ENCODE measurements at regions not wholly inside any gene's neighbourhood (a gene's known extent, or its start where the extent isn't known, plus 50 kb on each side); places are given as distances from the start of the nearest gene placed in this dataset.
"Not testable (repeated sequence)": the region's sequence is repeated elsewhere in the genome, so short reads cannot be mapped to it uniquely, and the experiment has no call there.

- intact Hi-C loops (cut with micrococcal nuclease), result no loop called here
Measured at GRCh38 chr19:31068268-31068667, 281.0 kb downstream of the TSHZ3 start.

DNA sequence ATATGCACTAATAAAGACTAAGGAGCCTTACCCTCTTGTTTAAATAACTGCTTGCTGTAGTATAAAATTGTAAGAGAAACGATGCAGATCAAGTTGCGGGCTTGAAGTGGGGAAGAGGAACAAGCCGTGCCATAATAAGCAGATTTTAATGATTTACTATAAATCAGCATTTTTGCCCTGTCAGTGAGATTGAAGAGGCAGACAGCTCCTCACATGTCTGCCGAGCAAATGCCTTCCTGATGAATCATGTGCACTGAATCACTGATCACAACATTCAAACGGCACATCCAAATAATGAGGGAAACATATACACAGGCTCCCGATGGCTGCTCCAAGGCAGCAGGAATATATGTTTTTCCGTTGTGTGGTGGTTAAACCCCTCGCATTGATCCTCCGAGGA, 282.9 kb downstream of the TSHZ3 start:
- Mint-ChIP-seq H3K27me3 (ENCODE audit: insufficient read depth) (no peaks in the 10 kb centered on the region), H3K4me1 (ENCODE audit: low read depth) (no peaks in the 10 kb centered on the region)
- intact Hi-C loops (cut with micrococcal nuclease), result no loop called here

More at GRCh38 chr19:31068268-31068667, 281.0 kb downstream of the TSHZ3 start:
- Mint-ChIP-seq H3K4me3 (no peak overlapping the region), H3K36me3 (ENCODE audit: low read depth) (no peaks in the 10 kb centered on the region), H3K9me3 (no peaks in the 10 kb centered on the region), H3K27ac (no peak overlapping the region), H3K27me3 (ENCODE audit: insufficient read depth) (peaks cover 8% of the 10 kb centered on the region), H3K4me1 (ENCODE audit: low read depth) (no peaks in the 10 kb centered on the region)
- no peak for DNase-seq (ENCODE audit: low spot score)

GRCh38 chr19:31064491-31064890, 284.7 kb downstream of the TSHZ3 start:
- H3K9me3 Mint-ChIP-seq, result peaks cover 6% of the 10 kb centered on the region
- H3K4me1 Mint-ChIP-seq (ENCODE audit: low read depth), result no peaks in the 10 kb centered on the region
- H3K4me3 Mint-ChIP-seq, result no peak overlapping the region
- DNase-seq (ENCODE audit: low spot score), result no peak
- no peaks in the 10 kb centered on the region for H3K27me3 Mint-ChIP-seq (ENCODE audit: insufficient read depth)
- no peaks in the 10 kb centered on the region for H3K36me3 Mint-ChIP-seq (ENCODE audit: low read depth)
- no peak overlapping the region for H3K27ac Mint-ChIP-seq
- intact Hi-C loops (cut with micrococcal nuclease), result no loop called here

More for the DNA sequence above, 282.9 kb downstream of the TSHZ3 start:
- DNase-seq (ENCODE audit: low spot score), result no peak
- Mint-ChIP-seq H3K4me3 (no peak overlapping the region), H3K36me3 (ENCODE audit: low read depth) (no peaks in the 10 kb centered on the region), H3K27ac (no peak overlapping the region), H3K9me3 (no peaks in the 10 kb centered on the region)

GRCh38 chr19:31058676-31059340, 290.4 kb downstream of the TSHZ3 start:
- no peak overlapping the region for H3K4me3 Mint-ChIP-seq
- H3K4me1 Mint-ChIP-seq (ENCODE audit: low read depth), result no peaks in the 10 kb centered on the region
- intact Hi-C loops (cut with micrococcal nuclease), result no loop called here
- H3K9me3 Mint-ChIP-seq, result peaks cover 6% of the 10 kb centered on the region
- no peak for DNase-seq (ENCODE audit: low spot score)
- no peak overlapping the region for H3K27ac Mint-ChIP-seq
- H3K36me3 Mint-ChIP-seq (ENCODE audit: low read depth), result no peaks in the 10 kb centered on the region
- no peaks in the 10 kb centered on the region for H3K27me3 Mint-ChIP-seq (ENCODE audit: insufficient read depth)

GRCh38 chr19:31057476-31057875, 291.8 kb downstream of the TSHZ3 start:
- no peak overlapping the region for H3K4me3 Mint-ChIP-seq
- no peaks in the 10 kb centered on the region for H3K27me3 Mint-ChIP-seq (ENCODE audit: insufficient read depth)
- no peaks in the 10 kb centered on the region for H3K36me3 Mint-ChIP-seq (ENCODE audit: low read depth)
- H3K4me1 Mint-ChIP-seq (ENCODE audit: low read depth), result no peaks in the 10 kb centered on the region
- H3K27ac Mint-ChIP-seq, result no peak overlapping the region
- peaks cover 6% of the 10 kb centered on the region for H3K9me3 Mint-ChIP-seq
- intact Hi-C loops (cut with micrococcal nuclease), result no loop called here
- no peak for DNase-seq (ENCODE audit: low spot score)

GRCh38 chr19:31055454-31055853, 293.8 kb downstream of the TSHZ3 start:
- Mint-ChIP-seq H3K4me3 (no peak overlapping the region), H3K9me3 (no peaks in the 10 kb centered on the region), H3K36me3 (ENCODE audit: low read depth) (no peaks in the 10 kb centered on the region), H3K27me3 (ENCODE audit: insufficient read depth) (no peaks in the 10 kb centered on the region), H3K27ac (no peak overlapping the region), H3K4me1 (ENCODE audit: low read depth) (no peaks in the 10 kb centered on the region)
- intact Hi-C loops (cut with micrococcal nuclease), result no loop called here
- no peak for DNase-seq (ENCODE audit: low spot score)

DNA sequence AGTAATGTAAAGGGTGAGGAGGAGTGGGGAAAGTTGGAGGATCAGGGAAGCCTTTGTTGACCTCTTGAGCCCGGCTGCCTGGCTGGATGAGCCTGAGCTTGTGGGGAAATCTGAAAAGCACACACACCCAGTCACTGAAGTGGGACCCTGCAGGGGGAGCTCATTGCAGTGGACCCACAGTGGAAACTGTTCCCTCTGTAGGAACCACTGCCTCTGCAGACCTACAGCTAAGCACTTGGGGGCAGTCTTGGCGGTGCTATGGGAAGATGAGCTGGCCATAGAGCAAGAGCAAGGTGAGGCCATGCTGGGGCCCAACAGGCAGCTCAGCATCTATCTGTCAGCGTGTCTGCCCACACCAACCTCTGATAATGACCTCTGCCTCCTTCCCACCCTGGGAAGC, 294.8 kb downstream of the TSHZ3 start:
- peak; percentile 2 for DNase-seq (ENCODE audit: low spot score)
- no peak overlapping the region for H3K4me3 Mint-ChIP-seq
- H3K36me3 Mint-ChIP-seq (ENCODE audit: low read depth), result no peaks in the 10 kb centered on the region

GRCh38 chr19:31049431-31049830, 299.8 kb downstream of the TSHZ3 start:
- no peak overlapping the region for H3K27ac Mint-ChIP-seq
- no peak for DNase-seq (ENCODE audit: low spot score)
- no peaks in the 10 kb centered on the region for H3K36me3 Mint-ChIP-seq (ENCODE audit: low read depth)
- H3K27me3 Mint-ChIP-seq (ENCODE audit: insufficient read depth), result no peaks in the 10 kb centered on the region
- H3K9me3 Mint-ChIP-seq, result no peaks in the 10 kb centered on the region
- H3K4me1 Mint-ChIP-seq (ENCODE audit: low read depth), result no peaks in the 10 kb centered on the region
- intact Hi-C loops (cut with micrococcal nuclease), result no loop called here
- H3K4me3 Mint-ChIP-seq, result no peak overlapping the region

More for the DNA sequence above, 294.8 kb downstream of the TSHZ3 start:
- no peaks in the 10 kb centered on the region for H3K4me1 Mint-ChIP-seq (ENCODE audit: low read depth)
- intact Hi-C loops (cut with micrococcal nuclease), result loop anchor here (1.0 kb wide), 1 partner anchor 303 kb away; no protein-coding TSS in a partner anchor
- no peaks in the 10 kb centered on the region for H3K9me3 Mint-ChIP-seq
- no peak overlapping the region for H3K27ac Mint-ChIP-seq
- H3K27me3 Mint-ChIP-seq (ENCODE audit: insufficient read depth), result no peaks in the 10 kb centered on the region

DNA sequence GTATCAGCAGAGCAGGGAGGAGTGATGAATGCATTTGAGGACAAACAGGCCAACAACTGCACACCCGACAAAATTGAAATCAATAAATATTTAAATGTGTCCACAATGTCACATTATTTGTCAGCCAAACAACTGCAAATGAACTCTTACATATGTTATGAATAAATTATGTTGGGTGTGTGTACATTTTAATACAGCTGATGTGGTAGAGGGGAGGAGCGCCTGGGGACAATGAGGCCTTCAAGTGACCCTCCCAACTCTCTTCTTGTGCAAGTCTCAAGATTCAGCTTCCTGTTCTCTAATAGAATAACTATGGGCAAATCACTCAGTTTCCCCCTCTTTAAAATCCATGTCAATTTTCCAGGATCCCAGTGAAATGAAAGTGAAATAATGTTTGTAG, 303.2 kb downstream of the TSHZ3 start:
- DNase-seq (ENCODE audit: low spot score), result no peak
- Mint-ChIP-seq H3K4me1 (ENCODE audit: low read depth) (no peaks in the 10 kb centered on the region), H3K27ac (no peak overlapping the region), H3K27me3 (ENCODE audit: insufficient read depth) (no peaks in the 10 kb centered on the region), H3K36me3 (ENCODE audit: low read depth) (no peaks in the 10 kb centered on the region), H3K4me3 (no peak overlapping the region), H3K9me3 (no peaks in the 10 kb centered on the region)
- intact Hi-C loops (cut with micrococcal nuclease), result no loop called here

- Mint-ChIP-seq H3K27ac (no peak overlapping the region), H3K27me3 (ENCODE audit: insufficient read depth) (peaks cover 3% of the 10 kb centered on the region), H3K9me3 (no peaks in the 10 kb centered on the region), H3K4me3 (no peak overlapping the region), H3K36me3 (ENCODE audit: low read depth) (no peaks in the 10 kb centered on the region), H3K4me1 (ENCODE audit: low read depth) (no peaks in the 10 kb centered on the region)
- no peak for DNase-seq (ENCODE audit: low spot score)
- intact Hi-C loops (cut with micrococcal nuclease), result no loop called here
Measured at GRCh38 chr19:31041461-31041860, 307.8 kb downstream of the TSHZ3 start.

GRCh38 chr19:31039151-31039550, 310.1 kb downstream of the TSHZ3 start:
- intact Hi-C loops (cut with micrococcal nuclease), result no loop called here
- peaks cover 5% of the 10 kb centered on the region for H3K27me3 Mint-ChIP-seq (ENCODE audit: insufficient read depth)
- no peak overlapping the region for H3K27ac Mint-ChIP-seq
- no peak overlapping the region for H3K4me3 Mint-ChIP-seq
- H3K9me3 Mint-ChIP-seq, result no peaks in the 10 kb centered on the region
- no peaks in the 10 kb centered on the region for H3K4me1 Mint-ChIP-seq (ENCODE audit: low read depth)
- H3K36me3 Mint-ChIP-seq (ENCODE audit: low read depth), result no peaks in the 10 kb centered on the region
- no peak for DNase-seq (ENCODE audit: low spot score)

GRCh38 chr19:31037286-31037980, 311.8 kb downstream of the TSHZ3 start:
- no peak overlapping the region for H3K4me3 Mint-ChIP-seq
- no peaks in the 10 kb centered on the region for H3K4me1 Mint-ChIP-seq (ENCODE audit: low read depth)
- DNase-seq (ENCODE audit: low spot score), result no peak
- no peaks in the 10 kb centered on the region for H3K9me3 Mint-ChIP-seq
- H3K27ac Mint-ChIP-seq, result no peak overlapping the region
- peaks cover 5% of the 10 kb centered on the region for H3K27me3 Mint-ChIP-seq (ENCODE audit: insufficient read depth)
- intact Hi-C loops (cut with micrococcal nuclease), result no loop called here
- no peaks in the 10 kb centered on the region for H3K36me3 Mint-ChIP-seq (ENCODE audit: low read depth)

DNA sequence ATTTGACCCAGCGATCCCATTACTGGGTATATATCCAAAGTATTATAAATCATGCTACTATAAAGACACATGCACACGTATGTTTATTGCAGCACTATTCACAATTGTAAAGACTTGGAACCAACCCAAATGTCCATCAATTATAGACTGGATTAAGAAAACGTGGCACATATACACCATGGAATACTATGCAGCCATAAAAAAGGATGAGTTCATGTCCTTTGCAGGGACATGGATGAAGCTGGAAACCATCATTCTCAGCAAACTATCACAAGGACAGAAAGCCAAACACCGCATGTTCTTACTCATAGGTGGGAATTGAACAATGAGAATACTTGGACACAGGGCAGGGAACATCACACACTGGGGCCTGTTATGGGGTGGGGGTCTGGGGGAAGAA, 317.8 kb downstream of the TSHZ3 start:
- intact Hi-C loops (cut with micrococcal nuclease); H3K4me1 Mint-ChIP-seq (ENCODE audit: low read depth); H3K27ac Mint-ChIP-seq; H3K9me3 Mint-ChIP-seq; DNase-seq (ENCODE audit: low spot score); H3K36me3 Mint-ChIP-seq (ENCODE audit: low read depth); H3K27me3 Mint-ChIP-seq (ENCODE audit: insufficient read depth); H3K4me3 Mint-ChIP-seq: not testable (repeated sequence)

Data from activated T-helper 1 cell treated with anti-CD3 and anti-CD28 coated beads, Interleukin-12 subunit alpha, Interleukin-12 subunit beta, Interleukin-2, Interleukin-4 antibody, amounts not matched to agents 30 ng/mL and 10 ng/mL and 1 ng/mL, durations not matched to agents 14 hours and 24 hours and 36 hours (primary cell).